Type B pancreatic cell (in vitro differentiated cells): ENCODE measurements at regions not wholly inside any gene's neighbourhood (a gene's known extent, or its start where the extent isn't known, plus 50 kb on each side); places are given as distances from the start of the nearest gene placed in this dataset.

Source experiments
- DNase-seq: peaks from one replicate; pipeline ENCODE4 v3.0.0; 2021; ENCODE audit warnings: mixed read lengths; ENCODE audit not compliant: unreplicated experiment; ENCODE audit errors: extremely low spot score
- H3K27ac Mint-ChIP-seq: 2 replicates; pipeline ENCODE4 v1.8.0; 2021; ENCODE audit warnings: mild to moderate bottlenecking, mixed read lengths
- H3K27me3 Mint-ChIP-seq: 2 replicates; pipeline ENCODE4 v1.8.0; 2021; ENCODE audit warnings: mixed read lengths
- H3K36me3 Mint-ChIP-seq: 2 replicates; pipeline ENCODE4 v1.8.0; 2021; ENCODE audit warnings: mixed read lengths
- H3K4me1 Mint-ChIP-seq: one replicate; pipeline ENCODE4 v1.8.0; 2021; ENCODE audit warnings: mixed read lengths; ENCODE audit not compliant: unreplicated experiment
- H3K4me3 Mint-ChIP-seq: 2 replicates; pipeline ENCODE4 v1.8.0; 2021; ENCODE audit warnings: mild to moderate bottlenecking, mixed read lengths
- H3K9me3 Mint-ChIP-seq: 2 replicates; pipeline ENCODE4 v1.8.0; 2021; ENCODE audit warnings: mixed read lengths
- TF ChIP-seq, protein P1 (sequence below): fragments of 200-600 bp; sonication (generic); conservative IDR thresholded peaks from 2 replicates; pipeline ENCODE4 v1.5.0; 2021; ENCODE audit warnings: antibody characterized with exemption, mild to moderate bottlenecking

DNA sequence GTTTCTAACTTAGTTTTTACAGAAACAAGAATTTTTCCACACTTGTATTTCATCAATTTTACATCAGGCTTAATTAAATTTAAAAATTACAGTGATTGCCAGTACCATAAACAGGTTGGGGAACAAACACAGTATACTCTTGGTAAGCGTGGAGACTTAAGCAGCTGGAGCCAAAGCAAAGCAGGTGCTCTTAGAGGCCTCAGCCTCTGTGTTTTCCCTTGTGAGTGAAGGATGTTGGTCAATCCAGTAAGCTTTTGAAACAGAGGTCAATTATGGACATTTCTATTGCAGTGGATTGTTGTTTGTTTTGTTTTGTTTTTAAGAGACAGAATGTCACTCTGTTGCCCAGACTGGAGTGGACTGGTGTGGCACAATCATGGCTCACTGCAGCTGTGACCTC is 100.6 kb upstream of the CELF2 start:
- no peak for DNase-seq
- Mint-ChIP-seq H3K4me1 (no peaks in the 10 kb centered on the region), H3K27ac (no peak overlapping the region), H3K9me3 (no peaks in the 10 kb centered on the region), H3K36me3 (no peaks in the 10 kb centered on the region), H3K27me3 (peaks cover 25% of the 10 kb centered on the region), H3K4me3 (no peak overlapping the region)
- TF ChIP-seq, protein P1, sequence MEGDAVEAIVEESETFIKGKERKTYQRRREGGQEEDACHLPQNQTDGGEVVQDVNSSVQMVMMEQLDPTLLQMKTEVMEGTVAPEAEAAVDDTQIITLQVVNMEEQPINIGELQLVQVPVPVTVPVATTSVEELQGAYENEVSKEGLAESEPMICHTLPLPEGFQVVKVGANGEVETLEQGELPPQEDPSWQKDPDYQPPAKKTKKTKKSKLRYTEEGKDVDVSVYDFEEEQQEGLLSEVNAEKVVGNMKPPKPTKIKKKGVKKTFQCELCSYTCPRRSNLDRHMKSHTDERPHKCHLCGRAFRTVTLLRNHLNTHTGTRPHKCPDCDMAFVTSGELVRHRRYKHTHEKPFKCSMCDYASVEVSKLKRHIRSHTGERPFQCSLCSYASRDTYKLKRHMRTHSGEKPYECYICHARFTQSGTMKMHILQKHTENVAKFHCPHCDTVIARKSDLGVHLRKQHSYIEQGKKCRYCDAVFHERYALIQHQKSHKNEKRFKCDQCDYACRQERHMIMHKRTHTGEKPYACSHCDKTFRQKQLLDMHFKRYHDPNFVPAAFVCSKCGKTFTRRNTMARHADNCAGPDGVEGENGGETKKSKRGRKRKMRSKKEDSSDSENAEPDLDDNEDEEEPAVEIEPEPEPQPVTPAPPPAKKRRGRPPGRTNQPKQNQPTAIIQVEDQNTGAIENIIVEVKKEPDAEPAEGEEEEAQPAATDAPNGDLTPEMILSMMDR, result no peak

DNA sequence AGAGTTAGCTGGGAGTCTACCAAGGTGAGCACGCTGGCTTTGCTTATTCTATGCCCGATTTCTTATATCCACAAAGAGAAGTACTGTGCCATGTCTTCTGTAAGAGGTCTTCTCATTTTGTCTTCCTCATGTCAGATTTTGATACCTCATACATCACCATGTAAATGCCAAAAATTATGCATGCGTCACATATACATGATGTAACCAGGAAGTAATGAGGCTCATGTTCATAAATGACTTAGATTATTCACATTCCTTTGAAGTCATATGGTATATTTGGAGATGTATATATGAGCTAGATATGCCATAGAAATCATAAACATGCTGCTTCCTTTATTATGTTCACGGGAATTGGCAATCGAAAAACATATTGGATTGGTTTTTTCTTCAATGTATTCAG is 97.7 kb upstream of the CELF2 start:
- H3K4me1 Mint-ChIP-seq, result no peaks in the 10 kb centered on the region
- H3K36me3 Mint-ChIP-seq, result no peaks in the 10 kb centered on the region
- DNase-seq, result no peak
- H3K4me3 Mint-ChIP-seq, result no peak overlapping the region
- no peaks in the 10 kb centered on the region for H3K9me3 Mint-ChIP-seq
- no peak overlapping the region for H3K27ac Mint-ChIP-seq
- H3K27me3 Mint-ChIP-seq, result peaks cover 25% of the 10 kb centered on the region
- TF ChIP-seq, protein P1, result no peak

DNA sequence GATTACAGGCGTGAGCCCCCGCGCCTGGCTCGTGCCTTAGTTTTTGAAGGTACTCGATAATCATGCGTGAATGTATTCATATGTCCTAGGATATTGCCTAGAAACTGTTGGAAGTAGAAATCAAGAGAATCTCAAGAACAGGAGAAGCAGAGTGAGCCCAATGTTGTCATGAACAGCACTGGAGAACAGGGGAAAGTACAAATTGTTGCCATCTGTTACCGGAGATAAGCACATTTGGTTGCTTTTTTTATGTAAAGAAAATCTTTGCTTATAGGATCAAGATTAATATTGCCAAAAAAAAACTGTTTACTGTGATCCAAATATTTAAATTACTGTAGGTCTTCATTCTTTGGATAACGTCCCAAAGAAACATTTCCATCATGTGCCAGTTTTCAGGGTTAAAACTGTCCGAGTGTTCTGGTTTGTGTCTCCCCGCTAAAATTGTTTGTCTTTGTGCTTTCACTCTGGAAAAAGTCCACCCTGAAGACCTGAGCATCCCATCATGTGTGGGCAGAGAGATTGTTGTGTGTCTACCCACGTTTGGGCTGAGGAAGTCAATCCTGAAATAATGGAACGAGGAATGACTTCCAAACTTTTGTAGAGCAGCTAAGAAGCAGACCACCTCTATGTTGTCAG is 95.7 kb upstream of the CELF2 start:
- H3K4me3 Mint-ChIP-seq, result no peak overlapping the region
- no peaks in the 10 kb centered on the region for H3K36me3 Mint-ChIP-seq
- H3K27me3 Mint-ChIP-seq, result peaks cover 35% of the 10 kb centered on the region
- no peaks in the 10 kb centered on the region for H3K4me1 Mint-ChIP-seq
- DNase-seq, result no peak
- TF ChIP-seq, protein P1, result no peak
- H3K9me3 Mint-ChIP-seq, result no peaks in the 10 kb centered on the region
- no peak overlapping the region for H3K27ac Mint-ChIP-seq

DNA sequence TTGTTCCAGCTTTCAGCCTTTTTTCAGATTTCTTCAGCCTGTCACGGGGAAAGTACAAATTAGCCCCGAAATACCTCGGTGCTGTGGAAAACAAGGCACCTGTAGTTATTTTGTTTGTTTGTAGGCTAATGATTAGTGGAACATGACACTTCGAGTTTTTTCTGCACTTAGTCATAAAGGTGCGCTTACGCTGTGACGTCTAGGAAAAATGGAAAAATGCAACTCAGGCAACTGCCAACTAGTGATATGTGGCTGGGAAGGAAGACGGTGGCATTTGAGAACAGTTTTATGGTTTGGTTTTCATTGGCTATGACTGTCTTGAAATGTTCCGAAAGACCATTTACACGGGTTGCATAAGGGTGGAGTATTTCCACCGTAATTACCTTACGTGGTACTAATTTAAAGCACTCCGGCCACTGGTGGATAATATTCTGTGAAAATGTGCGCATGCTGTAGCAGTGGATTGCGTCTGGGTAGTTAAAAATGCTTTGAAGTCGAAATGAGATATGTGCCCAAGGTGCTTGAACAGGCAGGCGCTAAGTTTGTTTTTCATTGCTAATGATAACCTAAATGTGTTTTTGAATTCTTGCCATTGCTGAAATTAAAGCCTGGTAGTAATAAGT is 94.5 kb upstream of the CELF2 start:
- Mint-ChIP-seq H3K4me3 (no peak overlapping the region), H3K36me3 (no peaks in the 10 kb centered on the region), H3K27me3 (peaks cover 39% of the 10 kb centered on the region), H3K9me3 (no peaks in the 10 kb centered on the region), H3K27ac (no peak overlapping the region), H3K4me1 (no peaks in the 10 kb centered on the region)
- TF ChIP-seq, protein P1, result no peak
- no peak for DNase-seq

DNA sequence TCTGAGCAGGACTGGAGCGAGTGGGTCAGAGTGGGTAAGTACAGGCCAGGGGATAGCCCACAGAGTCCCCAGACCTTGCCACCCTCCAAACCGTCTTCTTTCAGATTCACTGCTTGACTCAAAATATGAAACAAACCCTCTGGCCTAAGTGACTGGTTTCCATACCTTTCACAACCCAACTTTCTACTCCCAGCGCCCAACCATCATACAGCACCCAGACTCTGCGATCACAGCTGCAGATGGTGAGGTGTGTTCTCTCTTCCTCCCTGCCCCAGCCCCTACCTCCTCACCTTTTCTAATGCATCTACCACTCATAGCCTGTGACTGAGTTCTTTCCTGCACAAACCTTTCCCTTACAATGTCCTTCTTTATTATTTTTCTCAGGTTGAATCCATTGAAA is 92.0 kb upstream of the CELF2 start:
- DNase-seq, result no peak
- Mint-ChIP-seq H3K9me3 (no peaks in the 10 kb centered on the region), H3K4me3 (no peak overlapping the region), H3K36me3 (no peaks in the 10 kb centered on the region), H3K27me3 (peaks cover 33% of the 10 kb centered on the region), H3K27ac (no peak overlapping the region), H3K4me1 (no peaks in the 10 kb centered on the region)
- TF ChIP-seq, protein P1, result no peak
